HG03442 (cell line): ENCODE measurements at regions not wholly inside any gene's neighbourhood (a gene's known extent, or its start where the extent isn't known, plus 50 kb on each side); places are given as distances from the start of the nearest gene placed in this dataset.

ENCODE experiments used
- ATAC-seq: cut with Tn5 transposase; IDR thresholded peaks from one replicate; pipeline ENCODE4 v1.9.1; 2021; ENCODE audit warnings: mild to moderate bottlenecking, moderate library complexity; ENCODE audit not compliant: unreplicated experiment

DNA sequence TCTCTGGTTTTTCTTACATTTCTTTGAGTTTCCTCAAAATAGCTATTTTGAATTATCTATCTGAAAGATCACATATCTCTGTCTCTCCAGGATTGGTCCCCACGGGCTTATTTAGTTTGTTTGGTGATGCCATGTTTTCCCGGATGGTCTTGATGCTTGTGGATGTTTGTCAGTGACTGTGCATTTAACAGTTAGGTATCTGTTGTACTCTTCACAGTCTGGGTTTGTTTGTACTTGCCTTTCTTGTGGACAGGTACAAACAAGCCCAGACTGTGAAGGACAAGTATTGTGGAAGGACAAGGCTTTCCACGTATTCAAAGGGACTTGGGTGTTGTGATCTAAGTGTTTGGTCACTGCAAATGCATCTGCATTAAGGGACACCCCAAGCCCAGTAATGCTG, 49.9 kb upstream of the TOP1 start:
- ATAC-seq: no peak
